GM19455 (cell line): ENCODE measurements at regions not wholly inside any gene's neighbourhood (a gene's known extent, or its start where the extent isn't known, plus 50 kb on each side); places are given as distances from the start of the nearest gene placed in this dataset.
A peak's percentile ranks its signal among the peaks of the same experiment; 100 is the strongest.

Experiments
- ATAC-seq: cut with Tn5 transposase; IDR thresholded peaks from one replicate; pipeline ENCODE4 v1.9.1; 2021; ENCODE audit not compliant: unreplicated experiment

DNA sequence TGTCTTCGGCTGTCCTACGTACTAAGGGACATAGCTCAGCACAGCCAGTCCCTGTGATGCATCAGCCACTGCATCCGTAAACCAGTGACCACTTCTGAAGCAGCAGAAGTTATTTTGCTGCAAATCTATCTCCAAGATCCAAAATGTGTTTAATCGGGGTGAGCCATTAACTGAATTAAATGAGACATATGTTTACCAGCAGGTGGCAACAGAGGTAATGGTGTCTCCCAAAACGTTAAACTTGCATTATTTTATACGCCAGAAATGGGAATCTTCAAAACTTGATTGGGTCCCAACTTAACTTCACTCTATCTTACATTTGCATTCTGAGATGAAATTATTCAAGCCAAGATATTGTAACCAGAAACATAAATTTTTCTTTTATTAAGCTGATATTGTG is 75.3 kb upstream of the BOC start:
- no peak for ATAC-seq

DNA sequence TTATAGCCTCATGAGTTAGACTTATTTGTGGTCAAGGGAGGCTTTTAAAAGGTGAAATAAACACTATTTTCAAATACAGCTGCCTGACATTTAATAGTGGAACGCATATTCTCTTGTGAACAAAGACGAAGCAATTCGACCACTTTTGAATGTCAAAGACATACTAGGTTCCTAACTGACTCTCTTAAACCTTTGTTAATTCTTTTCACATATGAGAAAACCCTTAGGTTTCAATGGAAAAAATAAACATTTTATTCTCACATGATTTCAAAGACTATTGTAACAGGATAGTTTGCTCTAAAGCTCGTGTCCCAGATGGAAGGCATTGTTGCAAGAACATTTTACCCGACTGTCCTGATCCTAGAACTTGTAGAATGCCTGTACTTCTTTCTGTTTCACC is 74.8 kb upstream of the BOC start:
- ATAC-seq = no peak

GRCh38 chr3:113138839-113139743 is 72.3 kb upstream of the BOC start:
- no peak for ATAC-seq

DNA sequence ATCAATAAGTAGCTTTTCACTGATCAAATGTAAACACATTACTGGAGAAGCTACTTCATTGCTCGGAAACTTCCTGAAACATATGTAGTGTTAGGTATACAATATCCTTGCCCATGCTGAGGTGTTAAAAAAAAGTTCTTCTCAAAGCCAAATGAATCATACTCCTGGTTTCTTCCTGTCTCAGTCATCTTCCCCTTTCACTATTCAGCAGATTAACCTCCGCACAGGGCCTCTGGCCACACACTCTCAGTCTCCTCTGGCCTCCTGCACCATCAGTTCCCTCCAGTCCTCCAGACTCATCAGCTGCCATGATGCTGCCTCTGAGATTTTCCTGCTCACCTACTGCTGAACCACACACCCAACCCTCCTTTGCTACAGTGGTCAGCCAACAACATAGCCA is 70.5 kb upstream of the BOC start:
- ATAC-seq = no peak

- ATAC-seq = no peak
Measured at GRCh38 chr3:113141543-113141942, 69.8 kb upstream of the BOC start.

DNA sequence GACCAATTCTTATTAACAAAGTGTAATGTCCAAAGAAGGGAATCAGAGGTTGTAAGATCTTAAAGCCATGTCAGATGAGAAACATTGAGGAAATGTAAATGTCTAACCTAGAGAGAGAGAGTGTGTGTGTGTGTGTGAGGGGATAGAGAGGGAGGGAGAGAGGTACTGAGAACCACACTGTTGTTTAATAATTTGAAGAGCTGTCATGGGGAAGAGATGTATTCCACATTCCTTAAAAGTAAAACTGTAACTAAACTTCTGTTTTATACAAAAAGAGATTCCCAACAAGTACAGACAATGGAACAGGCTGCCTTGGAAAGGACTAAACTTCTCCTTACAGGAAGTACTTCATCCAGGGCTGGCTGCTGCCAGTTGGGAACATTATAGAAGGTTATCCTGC is 68.9 kb upstream of the BOC start:
- ATAC-seq = no peak

DNA sequence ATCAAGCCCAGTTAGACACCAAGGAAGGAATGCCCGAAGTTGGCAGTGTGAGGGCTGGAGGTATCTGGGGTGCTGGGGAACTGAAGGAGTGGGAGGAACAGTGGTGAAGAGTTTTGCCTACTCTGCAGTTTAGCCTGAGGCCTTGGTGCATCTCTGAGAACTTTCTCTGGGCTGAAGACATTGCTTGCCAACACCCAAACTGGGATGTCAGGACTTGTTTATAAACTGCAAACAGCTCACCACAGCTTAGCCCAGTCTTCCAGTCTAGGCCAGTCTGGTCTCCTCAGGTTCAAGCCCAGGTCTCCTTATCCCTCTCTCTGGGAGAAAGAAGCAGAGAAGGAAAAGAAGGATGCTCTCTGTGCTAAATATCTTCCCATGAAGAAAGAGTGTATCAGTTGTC is 68.0 kb upstream of the BOC start:
- no peak for ATAC-seq

- no peak for ATAC-seq
Measured at GRCh38 chr3:113147681-113148261, 63.6 kb upstream of the BOC start.

GRCh38 chr3:113148284-113148683 is 63.1 kb upstream of the BOC start:
- no peak for ATAC-seq

DNA sequence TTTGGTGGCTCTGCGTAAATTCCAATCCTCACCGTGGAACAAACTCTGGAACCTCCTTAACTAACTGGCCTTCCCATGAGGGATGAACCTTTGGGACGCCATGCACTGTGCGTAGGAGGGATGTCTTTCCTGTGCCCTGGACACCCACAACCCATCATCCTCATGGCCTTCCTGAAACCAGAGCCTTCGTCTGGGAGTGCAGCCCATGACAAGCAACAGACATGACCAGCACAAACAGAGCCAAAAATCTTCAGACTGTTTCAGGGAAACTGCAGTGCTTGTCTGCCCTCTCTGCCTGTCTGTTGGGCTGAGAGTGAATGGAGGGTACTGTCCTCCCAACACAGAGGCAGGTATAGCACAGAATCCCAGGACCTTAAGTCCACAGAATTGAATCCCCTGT is 61.1 kb upstream of the BOC start:
- ATAC-seq = no peak

- ATAC-seq = no peak
Measured at GRCh38 chr3:113151461-113152031, 59.8 kb upstream of the BOC start.

GRCh38 chr3:113152849-113153248 is 58.5 kb upstream of the BOC start:
- ATAC-seq = no peak

DNA sequence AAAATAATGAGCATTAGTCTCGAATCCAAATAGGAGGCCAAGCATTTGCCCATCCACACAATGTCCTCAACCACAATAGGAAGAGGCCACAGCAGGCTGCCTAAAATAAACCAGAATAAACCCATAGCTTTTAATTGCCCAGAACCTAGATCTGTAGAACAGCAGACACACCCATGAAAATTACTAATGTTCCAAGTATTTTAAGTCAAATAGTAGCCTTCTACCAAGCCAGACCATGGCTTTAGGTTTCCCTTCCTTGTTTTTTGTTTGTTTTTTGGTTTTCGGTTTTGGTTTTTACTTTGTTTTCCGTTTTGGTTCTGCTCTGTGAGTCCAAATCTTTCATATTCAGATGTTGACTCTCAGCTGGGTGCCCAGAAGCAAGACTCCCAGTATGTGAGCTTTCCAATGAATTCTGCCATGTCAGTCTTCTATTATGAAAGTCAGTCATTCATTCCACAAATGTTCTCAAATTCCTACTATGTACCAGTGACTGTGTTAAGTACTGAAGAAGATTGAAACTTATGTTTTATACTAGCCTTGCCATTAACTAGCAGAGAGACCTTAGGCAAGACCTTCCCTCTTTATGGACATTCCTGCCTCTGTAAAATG is 57.8 kb upstream of the BOC start:
- ATAC-seq = peak; percentile 82

DNA sequence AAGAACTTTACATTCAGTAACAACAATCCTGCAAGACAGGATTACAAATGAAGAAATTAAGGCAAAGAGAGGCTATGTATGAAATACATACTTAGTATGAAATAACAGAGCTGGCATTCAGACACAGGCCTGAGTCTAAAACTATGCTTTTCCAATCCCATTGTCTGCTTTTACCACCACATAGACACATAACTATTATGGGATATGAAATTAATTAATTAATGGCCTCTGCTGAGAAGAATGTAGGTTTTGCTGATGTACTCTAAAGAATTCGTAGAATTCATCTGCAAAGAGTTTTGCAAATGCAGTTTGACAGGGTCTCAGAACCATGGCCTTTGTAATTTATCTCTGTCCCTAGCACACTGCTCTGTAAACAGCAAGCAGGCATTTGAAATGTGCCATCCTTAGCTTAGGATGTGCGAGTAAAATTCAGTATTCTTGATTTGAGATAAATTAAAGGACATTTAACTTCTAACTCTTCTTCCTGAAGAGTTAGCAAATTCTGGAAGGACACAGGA is 54.5 kb upstream of the BOC start:
- no peak for ATAC-seq

DNA sequence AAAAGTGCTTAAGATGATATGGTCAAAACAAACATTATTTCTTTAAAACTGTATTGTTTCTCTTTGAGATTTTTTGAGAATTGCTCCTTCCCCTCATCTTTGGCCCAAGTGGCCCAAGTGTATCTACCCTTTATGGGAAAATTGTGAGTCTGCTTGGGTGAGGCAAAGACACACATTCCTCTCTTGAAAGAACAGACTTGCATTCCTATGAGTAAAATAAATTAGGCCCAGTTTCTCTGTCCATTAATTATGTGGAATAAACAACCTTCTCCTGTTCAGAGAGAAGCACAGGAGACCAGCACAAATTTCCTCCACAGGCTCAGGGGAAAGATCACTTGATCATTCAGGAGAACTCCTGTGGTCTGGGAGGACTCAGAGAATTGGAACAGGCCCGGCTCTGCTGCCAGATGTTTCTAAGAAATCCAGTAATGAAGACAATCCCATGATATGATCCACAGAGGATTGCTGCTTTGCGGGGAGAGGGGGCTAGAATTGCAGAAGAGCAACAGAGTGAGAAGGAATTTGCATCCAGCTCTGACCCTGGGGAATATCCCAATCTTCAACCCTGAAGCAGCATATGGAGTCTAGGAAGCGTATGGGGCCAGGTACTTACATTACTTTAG is 53.8 kb upstream of the BOC start:
- no peak for ATAC-seq

- ATAC-seq = no peak
Measured at GRCh38 chr3:113158171-113158570, 53.2 kb upstream of the BOC start.
